ENCODE measurements at regions not wholly inside any gene's neighbourhood (a gene's known extent, or its start where the extent isn't known, plus 50 kb on each side); places are given as distances from the start of the nearest gene placed in this dataset.

- DNase-seq (ENCODE audit: low read depth) = no peak
- no peak overlapping the region for H3K4me3 ChIP-seq (ENCODE audit: low read depth, low read length)
- TF ChIP-seq CTCF (conservative IDR thresholded peaks at IDR 0.05; ENCODE audit: low read depth, low read length) = no peak
Measured at GRCh38 chr12:13373803-13374202, 177.3 kb downstream of the EMP1 start.

- TF ChIP-seq CTCF (conservative IDR thresholded peaks at IDR 0.05; ENCODE audit: low read depth, low read length) = no peak
- DNase-seq (ENCODE audit: low read depth) = no peak
Measured at GRCh38 chr12:13373131-13373530, 176.6 kb downstream of the EMP1 start.

GRCh38 chr12:13372386-13372785 lies 175.9 kb downstream of the EMP1 start:
- no peak for TF ChIP-seq CTCF (conservative IDR thresholded peaks at IDR 0.05; ENCODE audit: low read depth, low read length)
- H3K4me3 ChIP-seq (ENCODE audit: low read depth, low read length) = no peak overlapping the region
- DNase-seq (ENCODE audit: low read depth) = no peak

More at GRCh38 chr12:13373131-13373530, 176.6 kb downstream of the EMP1 start:
- no peak overlapping the region for H3K4me3 ChIP-seq (ENCODE audit: low read depth, low read length)

GRCh38 chr12:13371797-13372196 lies 175.3 kb downstream of the EMP1 start:
- DNase-seq (ENCODE audit: low read depth) = no peak
- H3K4me3 ChIP-seq (ENCODE audit: low read depth, low read length) = no peak overlapping the region
- TF ChIP-seq CTCF (conservative IDR thresholded peaks at IDR 0.05; ENCODE audit: low read depth, low read length) = no peak

GRCh38 chr12:13371367-13371766 lies 174.8 kb downstream of the EMP1 start:
- H3K4me3 ChIP-seq (ENCODE audit: low read depth, low read length) = no peak overlapping the region
- DNase-seq (ENCODE audit: low read depth) = no peak
- no peak for TF ChIP-seq CTCF (conservative IDR thresholded peaks at IDR 0.05; ENCODE audit: low read depth, low read length)

- no peak for DNase-seq (ENCODE audit: low read depth)
- no peak for TF ChIP-seq CTCF (conservative IDR thresholded peaks at IDR 0.05; ENCODE audit: low read depth, low read length)
- H3K4me3 ChIP-seq (ENCODE audit: low read depth, low read length) = no peak overlapping the region
Measured at GRCh38 chr12:13369474-13370056, 173.0 kb downstream of the EMP1 start.

- no peak overlapping the region for H3K4me3 ChIP-seq (ENCODE audit: low read depth, low read length)
- no peak for TF ChIP-seq CTCF (conservative IDR thresholded peaks at IDR 0.05; ENCODE audit: low read depth, low read length)
- no peak for DNase-seq (ENCODE audit: low read depth)
Measured at GRCh38 chr12:13368971-13369370, 172.4 kb downstream of the EMP1 start.

All from epithelial cell of proximal tubule (primary cell).